ENCODE measurements at regions not wholly inside any gene's neighbourhood (a gene's known extent, or its start where the extent isn't known, plus 50 kb on each side); places are given as distances from the start of the nearest gene placed in this dataset.

DNA sequence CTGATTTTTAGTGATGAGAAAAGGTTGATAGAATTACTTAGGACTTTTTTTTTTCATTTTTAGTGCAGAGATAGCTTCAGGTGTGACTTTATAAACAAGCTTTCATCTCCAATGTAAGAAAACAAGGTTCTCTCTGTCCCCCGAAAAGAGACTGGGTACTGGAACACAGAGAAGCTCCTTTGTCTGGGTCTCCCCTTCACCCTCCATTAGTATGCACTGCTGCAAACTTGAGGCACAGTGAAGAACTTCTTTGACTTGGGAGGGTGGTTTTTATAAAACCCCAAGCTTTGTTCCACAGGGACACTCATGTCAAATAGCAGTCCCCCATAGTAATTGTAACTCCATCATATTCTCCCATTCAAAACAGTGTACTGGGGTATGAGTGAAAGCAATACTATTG is 93.5 kb upstream of the SOX2 start:
- DNase-seq (ENCODE audit: low spot score) (no peak), ATAC-seq (ENCODE audit: low FRiP score) (no peak)
- TF ChIP-seq, protein P1, sequence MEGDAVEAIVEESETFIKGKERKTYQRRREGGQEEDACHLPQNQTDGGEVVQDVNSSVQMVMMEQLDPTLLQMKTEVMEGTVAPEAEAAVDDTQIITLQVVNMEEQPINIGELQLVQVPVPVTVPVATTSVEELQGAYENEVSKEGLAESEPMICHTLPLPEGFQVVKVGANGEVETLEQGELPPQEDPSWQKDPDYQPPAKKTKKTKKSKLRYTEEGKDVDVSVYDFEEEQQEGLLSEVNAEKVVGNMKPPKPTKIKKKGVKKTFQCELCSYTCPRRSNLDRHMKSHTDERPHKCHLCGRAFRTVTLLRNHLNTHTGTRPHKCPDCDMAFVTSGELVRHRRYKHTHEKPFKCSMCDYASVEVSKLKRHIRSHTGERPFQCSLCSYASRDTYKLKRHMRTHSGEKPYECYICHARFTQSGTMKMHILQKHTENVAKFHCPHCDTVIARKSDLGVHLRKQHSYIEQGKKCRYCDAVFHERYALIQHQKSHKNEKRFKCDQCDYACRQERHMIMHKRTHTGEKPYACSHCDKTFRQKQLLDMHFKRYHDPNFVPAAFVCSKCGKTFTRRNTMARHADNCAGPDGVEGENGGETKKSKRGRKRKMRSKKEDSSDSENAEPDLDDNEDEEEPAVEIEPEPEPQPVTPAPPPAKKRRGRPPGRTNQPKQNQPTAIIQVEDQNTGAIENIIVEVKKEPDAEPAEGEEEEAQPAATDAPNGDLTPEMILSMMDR (IDR thresholded peaks at IDR 0.05), result no peak

GRCh38 chr3:181616088-181617070 is 95.3 kb upstream of the SOX2 start:
- DNase-seq (ENCODE audit: low spot score) (no peak), ATAC-seq (ENCODE audit: low FRiP score) (no peak)
- TF ChIP-seq, protein P1 (IDR thresholded peaks at IDR 0.05), result no peak

DNA sequence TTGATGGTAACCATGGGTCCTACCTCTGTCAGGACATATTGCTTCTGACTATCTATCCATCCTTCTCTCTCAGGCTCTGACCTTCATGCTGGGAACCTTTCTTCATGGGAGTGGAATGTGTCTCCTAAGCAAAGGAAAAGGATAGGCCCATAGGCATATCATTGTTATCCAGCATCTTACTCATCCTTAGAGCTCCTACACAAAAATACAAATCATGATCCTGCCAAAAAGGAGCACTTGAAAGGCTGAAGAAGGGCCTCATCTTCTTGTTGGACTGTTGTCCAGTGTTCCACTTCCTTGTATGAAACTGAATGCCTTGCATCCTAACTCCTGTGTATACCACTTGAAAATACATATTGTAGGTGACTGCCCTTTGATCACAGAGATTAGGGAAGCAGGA is 96.1 kb upstream of the SOX2 start:
- DNase-seq (ENCODE audit: low spot score), result no peak
- TF ChIP-seq, protein P1 (IDR thresholded peaks at IDR 0.05), result no peak
- no peak for ATAC-seq (ENCODE audit: low FRiP score)

GRCh38 chr3:181614878-181615277 is 96.8 kb upstream of the SOX2 start:
- TF ChIP-seq, protein P1 (IDR thresholded peaks at IDR 0.05), result no peak
- DNase-seq (ENCODE audit: low spot score) (no peak), ATAC-seq (ENCODE audit: low FRiP score) (no peak)

- TF ChIP-seq, protein P1 (IDR thresholded peaks at IDR 0.05), result no peak
- ATAC-seq (ENCODE audit: low FRiP score) (no peak), DNase-seq (ENCODE audit: low spot score) (no peak)
Observed at GRCh38 chr3:181613813-181614212, 97.9 kb upstream of the SOX2 start.

GRCh38 chr3:181613191-181613590 is 98.5 kb upstream of the SOX2 start:
- ATAC-seq (ENCODE audit: low FRiP score) (no peak), DNase-seq (ENCODE audit: low spot score) (no peak)
- TF ChIP-seq, protein P1 (IDR thresholded peaks at IDR 0.05), result no peak

DNA sequence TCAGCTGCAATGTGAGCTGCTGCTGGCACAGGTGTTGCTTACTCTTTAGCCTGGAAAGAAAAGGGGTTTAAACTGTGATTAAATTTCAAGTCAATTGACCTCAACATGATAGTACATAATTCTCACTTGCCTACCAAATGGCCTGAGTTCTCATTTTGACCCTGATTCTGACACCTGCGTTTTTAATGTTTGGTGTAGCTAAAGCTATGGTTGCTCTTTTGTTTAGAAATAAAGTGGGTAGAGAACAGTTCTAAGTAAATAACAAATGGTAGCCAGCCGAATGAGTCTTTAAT is 100.8 kb upstream of the SOX2 start:
- TF ChIP-seq, protein P1 (IDR thresholded peaks at IDR 0.05), result no peak
- DNase-seq (ENCODE audit: low spot score) (no peak), ATAC-seq (ENCODE audit: low FRiP score) (no peak)
